Thyroid gland (tissue), 4 donors: ENCODE measurements at regions not wholly inside any gene's neighbourhood (a gene's known extent, or its start where the extent isn't known, plus 50 kb on each side); places are given as distances from the start of the nearest gene placed in this dataset.

Experiments used
- POLR2A ChIP-seq, 2 donors: fragments of 450-650 bp; IDR thresholded peaks; one replicate each; pipeline ENCODE4 v1.6.1; 2017; ENCODE audit warnings: antibody characterized with exemption in 2 of 2, mild to moderate bottlenecking in 2 of 2, moderate library complexity in 1 of 2
- TF ChIP-seq, protein P1 (sequence below), 6 experiments: fragments of 200-600 bp in 3 of 6; fragments of 450-650 bp in 3 of 6; sonication (generic) in 3 of 6; IDR thresholded peaks; one replicate each; pipeline ENCODE4 v1.5.1; 2016 to 2019; ENCODE audit warnings: antibody characterized with exemption in 6 of 6, mild to moderate bottlenecking in 2 of 6, inconsistent platforms in 1 of 6, moderate library complexity in 1 of 6

DNA sequence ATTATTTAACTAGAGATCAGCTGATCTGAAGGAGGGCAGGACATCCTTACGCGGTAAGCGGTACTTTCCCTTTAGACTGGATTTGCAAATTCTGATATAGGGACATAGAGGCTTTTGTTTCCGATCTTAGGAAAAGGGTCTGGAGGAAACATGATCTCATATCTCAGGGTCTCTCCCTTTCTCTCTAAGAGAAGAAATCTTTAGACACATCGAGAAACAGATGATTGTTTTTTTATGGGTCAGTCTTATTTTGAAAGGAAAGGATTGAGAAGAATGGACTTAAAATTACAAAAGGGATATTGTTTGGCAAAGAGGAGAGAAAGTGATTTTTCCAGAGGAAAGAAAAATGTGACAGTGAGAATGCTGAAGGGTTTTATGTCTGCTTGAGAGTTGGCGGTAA lies 83.9 kb upstream of the OGFRL1 start:
- TF ChIP-seq, protein P1, sequence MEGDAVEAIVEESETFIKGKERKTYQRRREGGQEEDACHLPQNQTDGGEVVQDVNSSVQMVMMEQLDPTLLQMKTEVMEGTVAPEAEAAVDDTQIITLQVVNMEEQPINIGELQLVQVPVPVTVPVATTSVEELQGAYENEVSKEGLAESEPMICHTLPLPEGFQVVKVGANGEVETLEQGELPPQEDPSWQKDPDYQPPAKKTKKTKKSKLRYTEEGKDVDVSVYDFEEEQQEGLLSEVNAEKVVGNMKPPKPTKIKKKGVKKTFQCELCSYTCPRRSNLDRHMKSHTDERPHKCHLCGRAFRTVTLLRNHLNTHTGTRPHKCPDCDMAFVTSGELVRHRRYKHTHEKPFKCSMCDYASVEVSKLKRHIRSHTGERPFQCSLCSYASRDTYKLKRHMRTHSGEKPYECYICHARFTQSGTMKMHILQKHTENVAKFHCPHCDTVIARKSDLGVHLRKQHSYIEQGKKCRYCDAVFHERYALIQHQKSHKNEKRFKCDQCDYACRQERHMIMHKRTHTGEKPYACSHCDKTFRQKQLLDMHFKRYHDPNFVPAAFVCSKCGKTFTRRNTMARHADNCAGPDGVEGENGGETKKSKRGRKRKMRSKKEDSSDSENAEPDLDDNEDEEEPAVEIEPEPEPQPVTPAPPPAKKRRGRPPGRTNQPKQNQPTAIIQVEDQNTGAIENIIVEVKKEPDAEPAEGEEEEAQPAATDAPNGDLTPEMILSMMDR (IDR thresholded peaks at IDR 0.05) = no peak
- no peak for TF ChIP-seq POLR2A (IDR thresholded peaks at IDR 0.05)
